K562 (cell line): ENCODE measurements at regions not wholly inside any gene's neighbourhood (a gene's known extent, or its start where the extent isn't known, plus 50 kb on each side); places are given as distances from the start of the nearest gene placed in this dataset.

Experiments
- ARHGAP35 ChIP-seq: fragments of 450-650 bp; IDR thresholded peaks from 2 replicates; pipeline ENCODE4 v1.6.1; 2018; ENCODE audit not compliant: partially characterized antibody
- CREB3 ChIP-seq: fragments of 450-650 bp; conservative IDR thresholded peaks from 2 replicates; pipeline ENCODE4 v1.6.1; 2016; ENCODE audit warnings: missing genetic modification characterization, low read depth, mild to moderate bottlenecking, missing compliant biosample characterization, moderate library complexity
- TCF3 ChIP-seq: sonication (generic); formaldehyde crosslinking; IDR thresholded peaks from 2 replicates; pipeline ENCODE4 v1.4.0; 2020; ENCODE audit warnings: mild to moderate bottlenecking, missing genetic modification reagents

DNA sequence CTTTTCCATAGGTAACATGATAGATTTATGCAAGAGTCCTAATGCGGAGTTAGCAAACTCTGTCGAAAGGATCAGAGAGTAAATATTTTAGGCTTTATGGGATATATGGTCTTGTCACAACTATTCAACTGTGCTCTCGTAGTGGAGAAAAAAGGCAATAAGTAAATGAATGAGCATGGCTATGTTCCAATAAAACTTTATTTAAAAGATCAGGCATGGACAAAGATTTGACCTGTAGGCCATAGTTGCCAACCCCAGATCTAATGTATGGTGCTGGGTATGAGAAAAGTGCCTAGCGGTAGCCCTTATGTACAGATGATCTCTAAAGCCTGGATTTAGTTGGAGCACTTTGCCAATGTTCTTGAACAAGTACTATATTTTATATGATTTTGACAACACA is 498.8 kb upstream of the C1orf87 start:
- TF ChIP-seq TCF3 (CRISPR knock-in tag) (no peak), CREB3 (no peak), ARHGAP35 (no peak)
